Trophoblast cell (in vitro differentiated cells and primary cell): ENCODE measurements at regions not wholly inside any gene's neighbourhood (a gene's known extent, or its start where the extent isn't known, plus 50 kb on each side); places are given as distances from the start of the nearest gene placed in this dataset.
A peak's percentile ranks its signal among the peaks of the same experiment; 100 is the strongest.

ENCODE experiments used
- DNase-seq, 2 donors: peaks; one replicate each; pipeline ENCODE4 v3.0.0-alpha.2; 2016
- H2AFZ ChIP-seq: 2 replicates; pipeline ENCODE4 v1.6.1; 2013; ENCODE audit warnings: low read length, moderate library complexity, mild to moderate bottlenecking; ENCODE audit not compliant: insufficient read depth, poor library complexity
- H2AK5ac ChIP-seq: 2 replicates; pipeline ENCODE4 v1.6.1; 2013; ENCODE audit warnings: mild to moderate bottlenecking, low read length
- H2BK120ac ChIP-seq: 2 replicates; pipeline ENCODE4 v1.6.1; 2013; ENCODE audit warnings: low read length, mild to moderate bottlenecking, moderate library complexity; ENCODE audit not compliant: insufficient read depth, poor library complexity
- H2BK12ac ChIP-seq: 2 replicates; pipeline ENCODE4 v1.6.1; 2013; ENCODE audit warnings: mild to moderate bottlenecking, low read length, moderate library complexity
- H2BK5ac ChIP-seq: 2 replicates; pipeline ENCODE4 v1.6.1; 2013; ENCODE audit warnings: low read length, low read depth, moderate library complexity, mild to moderate bottlenecking; ENCODE audit not compliant: poor library complexity
- H3K14ac ChIP-seq: 2 replicates; pipeline ENCODE4 v1.6.1; 2013; ENCODE audit warnings: mild to moderate bottlenecking, low read length
- H3K18ac ChIP-seq: 2 replicates; pipeline ENCODE4 v1.6.1; 2013; ENCODE audit warnings: mild to moderate bottlenecking, low read length
- H3K23ac ChIP-seq: 2 replicates; pipeline ENCODE4 v1.6.1; 2013; ENCODE audit warnings: low read length
- H3K27ac ChIP-seq: 2 replicates; pipeline ENCODE4 v1.5.1; 2013; ENCODE audit warnings: low read depth, mild to moderate bottlenecking, inconsistent platforms, low read length, moderate library complexity
- H3K27me3 ChIP-seq: 2 replicates; pipeline ENCODE4 v1.6.1; 2013; ENCODE audit warnings: inconsistent platforms, mild to moderate bottlenecking, low read length, moderate library complexity; ENCODE audit not compliant: insufficient read depth
- H3K36me3 ChIP-seq, 2 experiments: 1 replicate in 1 of 2; 2 replicates in 1 of 2; pipeline ENCODE4 v1.6.1; 2013; ENCODE audit warnings: low read length in 2 of 2, mild to moderate bottlenecking in 2 of 2, moderate library complexity in 1 of 2; ENCODE audit not compliant: insufficient read depth in 2 of 2, control insufficient read depth in 1 of 2
- H3K4ac ChIP-seq: 2 replicates; pipeline ENCODE4 v1.6.1; 2013; ENCODE audit warnings: low read depth, mild to moderate bottlenecking, low read length, moderate library complexity
- H3K4me1 ChIP-seq, 2 experiments: 1 replicate in 1 of 2; 2 replicates in 1 of 2; pipeline ENCODE4 v1.6.1; 2013; ENCODE audit warnings: low read length in 2 of 2, mild to moderate bottlenecking in 2 of 2, moderate library complexity in 1 of 2; ENCODE audit not compliant: insufficient read depth in 2 of 2, control insufficient read depth in 1 of 2
- H3K4me2 ChIP-seq: 2 replicates; pipeline ENCODE4 v1.6.1; 2013; ENCODE audit warnings: inconsistent platforms, mild to moderate bottlenecking, low read length, moderate library complexity
- H3K4me3 ChIP-seq: 2 replicates; pipeline ENCODE4 v1.5.1; 2013; ENCODE audit warnings: mild to moderate bottlenecking, low read depth, low read length, inconsistent platforms
- H3K79me1 ChIP-seq: one replicate; pipeline ENCODE4 v1.6.1; 2013; ENCODE audit warnings: low read length
- H3K79me2 ChIP-seq: 2 replicates; pipeline ENCODE4 v1.6.1; 2013; ENCODE audit warnings: low read length, mild to moderate bottlenecking; ENCODE audit not compliant: control insufficient read depth, insufficient read depth, poor library complexity
- H3K9ac ChIP-seq: 2 replicates; pipeline ENCODE4 v1.6.1; 2013; ENCODE audit warnings: mild to moderate bottlenecking, low read length
- H3K9me3 ChIP-seq: 2 replicates; pipeline ENCODE4 v1.6.1; 2013; ENCODE audit warnings: low read depth, mild to moderate bottlenecking, control low read depth, inconsistent platforms, low read length; ENCODE audit not compliant: insufficient read depth
- H4K12ac ChIP-seq: 2 replicates; pipeline ENCODE4 v1.6.1; 2013; ENCODE audit warnings: low read depth, mild to moderate bottlenecking, low read length, moderate library complexity
- H4K8ac ChIP-seq: 2 replicates; pipeline ENCODE4 v1.6.1; 2013; ENCODE audit warnings: low read depth, mild to moderate bottlenecking, low read length, moderate library complexity
- H4K91ac ChIP-seq: one replicate; pipeline ENCODE4 v1.6.1; 2013; ENCODE audit warnings: low read depth, mild to moderate bottlenecking, low read length, moderate library complexity
- WGBS: extraction: QIAGEN DNeasy Blood & Tissue Kit; methylation state at CpG from one replicate; pipeline ENCODE4 v1.1.7; 2013; ENCODE audit warnings: missing lambda C conversion rate; ENCODE audit not compliant: insufficient read length, insufficient coverage; ENCODE audit errors: extremely low coverage; 5-methylcytosine and 5-hydroxymethylcytosine counted together

DNA sequence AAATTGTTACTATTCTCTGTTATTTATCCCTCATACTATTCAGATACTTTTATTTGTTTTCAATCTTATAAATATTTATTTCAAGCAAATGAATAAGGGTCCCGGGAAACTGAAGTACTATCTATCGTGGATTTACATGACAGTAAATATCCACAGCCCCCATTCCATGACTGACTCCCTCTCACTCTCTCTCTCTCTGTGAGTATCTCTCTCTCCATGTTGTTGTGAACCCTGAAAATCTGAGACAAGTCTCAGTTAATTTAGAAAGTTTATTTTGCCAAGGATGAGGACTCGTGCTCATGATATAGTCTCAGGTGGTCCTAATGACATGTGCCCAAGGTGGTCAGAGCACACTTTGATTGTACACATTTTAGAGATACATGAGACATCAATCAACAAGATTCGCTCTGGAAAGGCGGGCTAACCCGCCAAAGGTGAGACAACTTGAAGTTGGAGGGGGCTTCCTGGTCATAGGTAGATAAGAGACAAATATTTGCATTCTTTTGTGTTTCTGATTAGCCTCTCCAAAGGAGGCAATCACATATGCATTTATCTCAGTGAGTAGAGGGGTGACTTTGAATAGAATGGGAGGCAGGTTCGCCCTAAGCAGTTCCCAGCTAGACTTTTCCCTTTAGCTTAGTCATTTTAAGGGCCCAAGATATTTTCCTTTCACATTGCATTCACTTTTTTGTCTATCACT, 986.4 kb downstream of the NLGN4X start:
- no peak overlapping the region for H3K18ac ChIP-seq
- H3K4me3 ChIP-seq, result no peak overlapping the region

DNA sequence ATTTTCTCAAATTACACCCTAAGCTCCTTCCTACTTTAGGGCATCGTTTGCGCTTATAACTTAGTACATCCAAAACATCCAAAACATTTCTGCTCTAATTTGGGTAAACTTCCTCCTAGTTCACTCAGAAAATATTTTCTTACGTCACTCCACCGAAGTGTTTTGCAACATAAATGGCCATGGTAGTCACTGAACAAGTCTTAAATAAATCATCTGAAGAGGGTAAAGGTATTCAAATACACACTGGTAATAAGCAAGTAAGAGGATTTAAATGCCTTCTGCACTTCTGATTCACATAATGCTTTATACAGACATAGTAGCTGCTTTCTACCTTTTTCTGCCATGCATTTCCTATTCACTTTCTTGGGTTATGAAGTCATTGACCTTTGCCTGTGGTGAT, 991.9 kb downstream of the NLGN4X start:
- no peak overlapping the region for H3K9ac ChIP-seq
- no CpG with 5 or more reads among the region's 4 CpGs for WGBS
- no peak overlapping the region for H3K23ac ChIP-seq
- no peaks in the 10 kb centered on the region for H3K79me1 ChIP-seq
- no peak overlapping the region for H3K4me3 ChIP-seq
- no peak overlapping the region for H2BK5ac ChIP-seq
- no peak overlapping the region for H2AFZ ChIP-seq
- no peak overlapping the region for H2AK5ac ChIP-seq
- H2BK12ac ChIP-seq, result no peak overlapping the region
- H4K12ac ChIP-seq, result no peak overlapping the region
- no peaks in the 10 kb centered on the region for H3K4me1 ChIP-seq
- no peak overlapping the region for H3K4me2 ChIP-seq
- H4K8ac ChIP-seq, result no peak overlapping the region
- H3K18ac ChIP-seq, result no peak overlapping the region
- H3K9me3 ChIP-seq, result no peaks in the 10 kb centered on the region
- no peaks in the 10 kb centered on the region for H3K27me3 ChIP-seq
- no peak overlapping the region for H4K91ac ChIP-seq
- no peak overlapping the region for H3K4ac ChIP-seq
- H3K36me3 ChIP-seq, result no peaks in the 10 kb centered on the region
- H2BK120ac ChIP-seq, result no peak overlapping the region
- DNase-seq, result peak in 1 of 2 donors; percentile 40
- no peaks in the 10 kb centered on the region for H3K79me2 ChIP-seq
- no peak overlapping the region for H3K27ac ChIP-seq
- no peak overlapping the region for H3K14ac ChIP-seq

More for the DNA sequence above, 986.4 kb downstream of the NLGN4X start:
- Histone ChIP-seq H2AK5ac (no peak overlapping the region), H3K4me1 (no peaks in the 10 kb centered on the region), H2BK120ac (no peak overlapping the region), H4K12ac (no peak overlapping the region), H3K27ac (no peak overlapping the region), H2BK5ac (no peak overlapping the region), H4K91ac (no peak overlapping the region), H4K8ac (no peak overlapping the region), H2BK12ac (no peak overlapping the region), H3K14ac (no peak overlapping the region), H3K79me2 (no peaks in the 10 kb centered on the region), H3K4me2 (no peak overlapping the region), H3K36me3 (no peaks in the 10 kb centered on the region), H3K23ac (no peak overlapping the region), H3K9me3 (no peaks in the 10 kb centered on the region), H3K27me3 (no peaks in the 10 kb centered on the region), H2AFZ (no peak overlapping the region), H3K9ac (no peak overlapping the region), H3K79me1 (no peaks in the 10 kb centered on the region), H3K4ac (no peak overlapping the region)
- no peak for DNase-seq
- no CpG with 5 or more reads among the region's 7 CpGs for WGBS

DNA sequence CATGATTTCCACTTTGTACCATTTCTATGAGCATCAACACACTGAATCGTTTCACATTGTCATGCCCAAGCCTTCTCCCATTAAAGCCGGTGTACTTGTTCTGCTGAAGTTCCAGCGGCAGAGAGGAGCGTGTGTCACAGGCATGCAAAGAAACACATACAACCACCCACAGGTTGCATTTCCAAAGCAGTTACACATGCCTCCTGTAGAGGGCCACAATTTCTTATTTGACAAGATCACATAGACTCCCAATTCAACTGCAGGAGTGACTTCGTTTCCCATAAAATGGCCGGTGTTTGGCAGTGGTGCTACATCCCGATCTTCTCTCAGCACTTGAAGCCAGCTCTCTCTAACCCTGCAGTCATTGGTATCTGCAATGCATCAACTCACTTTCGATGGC, 992.6 kb downstream of the NLGN4X start:
- Histone ChIP-seq H2BK5ac (no peak overlapping the region), H3K36me3 (no peaks in the 10 kb centered on the region), H3K27me3 (no peaks in the 10 kb centered on the region), H3K18ac (no peak overlapping the region), H3K4me2 (no peak overlapping the region), H4K8ac (no peak overlapping the region), H2AFZ (no peak overlapping the region), H2BK12ac (no peak overlapping the region), H3K4me3 (no peak overlapping the region), H2AK5ac (no peak overlapping the region), H3K14ac (no peak overlapping the region), H2BK120ac (no peak overlapping the region), H3K23ac (no peak overlapping the region), H4K91ac (no peak overlapping the region), H3K9ac (no peak overlapping the region), H3K79me2 (no peaks in the 10 kb centered on the region), H3K4me1 (no peaks in the 10 kb centered on the region), H3K9me3 (no peaks in the 10 kb centered on the region), H4K12ac (no peak overlapping the region), H3K79me1 (no peaks in the 10 kb centered on the region), H3K27ac (no peak overlapping the region), H3K4ac (no peak overlapping the region)
- peak in 1 of 2 donors; percentile 3 for DNase-seq
- WGBS, result no CpG with 5 or more reads among the region's 8 CpGs

GRCh38 chrX:5233830-5234229, 994.8 kb downstream of the NLGN4X start:
- no peak overlapping the region for H2AK5ac ChIP-seq
- H3K4me1 ChIP-seq, result no peaks in the 10 kb centered on the region
- no peak overlapping the region for H3K18ac ChIP-seq
- H3K9me3 ChIP-seq, result no peaks in the 10 kb centered on the region
- no peak for DNase-seq
- no peak overlapping the region for H2BK12ac ChIP-seq
- H4K12ac ChIP-seq, result no peak overlapping the region
- H3K4me2 ChIP-seq, result no peak overlapping the region
- H3K4ac ChIP-seq, result no peak overlapping the region
- no peak overlapping the region for H3K9ac ChIP-seq
- no peaks in the 10 kb centered on the region for H3K36me3 ChIP-seq
- no peaks in the 10 kb centered on the region for H3K79me2 ChIP-seq
- no peak overlapping the region for H3K14ac ChIP-seq
- H2BK120ac ChIP-seq, result no peak overlapping the region
- H3K27ac ChIP-seq, result no peak overlapping the region
- no peaks in the 10 kb centered on the region for H3K27me3 ChIP-seq
- no peaks in the 10 kb centered on the region for H3K79me1 ChIP-seq
- no peak overlapping the region for H4K8ac ChIP-seq
- no peak overlapping the region for H2BK5ac ChIP-seq
- no peak overlapping the region for H2AFZ ChIP-seq
- H4K91ac ChIP-seq, result no peak overlapping the region
- H3K23ac ChIP-seq, result no peak overlapping the region
- WGBS, result no CpG with 5 or more reads among the region's 3 CpGs
- no peak overlapping the region for H3K4me3 ChIP-seq
